GM19238 (cell line): ENCODE measurements at regions not wholly inside any gene's neighbourhood (a gene's known extent, or its start where the extent isn't known, plus 50 kb on each side); places are given as distances from the start of the nearest gene placed in this dataset.

Experiments used
- DNase-seq: peaks from one replicate; pipeline ENCODE4 v3.0.0; 2011; ENCODE audit warnings: low spot score; ENCODE audit not compliant: insufficient read length

DNA sequence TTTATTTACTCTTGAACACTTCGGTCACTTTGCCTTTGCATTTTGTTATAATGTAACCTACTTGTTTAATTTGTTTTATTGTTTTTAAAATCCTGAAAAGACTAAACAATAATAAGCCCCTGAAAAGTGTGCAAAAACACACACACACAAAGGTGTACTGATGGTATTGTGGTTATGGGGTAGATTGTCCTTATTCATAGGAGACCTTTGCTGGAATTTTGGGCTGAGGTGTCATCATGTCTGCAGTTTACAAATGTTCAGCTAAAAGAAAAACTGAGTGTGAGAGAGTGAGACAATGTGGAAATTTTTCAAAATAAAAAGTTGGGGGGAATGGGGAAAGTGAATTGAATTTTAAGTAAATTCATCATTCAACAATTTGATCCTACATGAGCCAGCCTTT, 174.9 kb downstream of the QDPR start:
- no peak for DNase-seq

DNA sequence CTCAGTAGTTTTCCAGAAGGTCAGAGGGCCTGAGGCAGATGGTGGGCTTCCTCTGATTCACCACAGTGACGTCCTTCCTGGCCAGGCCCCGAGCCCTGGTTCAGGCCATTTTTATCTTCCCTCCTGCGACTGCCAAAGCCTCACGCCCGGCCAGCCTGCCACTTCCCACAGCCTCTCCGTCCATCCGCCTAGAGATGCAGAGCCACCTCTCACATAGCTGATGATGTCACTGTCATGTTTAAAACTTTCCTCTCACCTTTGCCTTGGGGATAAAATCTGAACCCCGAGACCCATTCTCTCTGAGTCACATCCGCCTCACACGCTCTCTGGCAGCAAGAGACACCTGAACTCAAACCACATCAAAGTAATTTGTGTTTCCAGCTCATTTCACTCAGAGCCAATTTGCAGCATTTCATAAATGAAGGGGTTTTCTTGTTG, 175.3 kb downstream of the QDPR start:
- no peak for DNase-seq

DNA sequence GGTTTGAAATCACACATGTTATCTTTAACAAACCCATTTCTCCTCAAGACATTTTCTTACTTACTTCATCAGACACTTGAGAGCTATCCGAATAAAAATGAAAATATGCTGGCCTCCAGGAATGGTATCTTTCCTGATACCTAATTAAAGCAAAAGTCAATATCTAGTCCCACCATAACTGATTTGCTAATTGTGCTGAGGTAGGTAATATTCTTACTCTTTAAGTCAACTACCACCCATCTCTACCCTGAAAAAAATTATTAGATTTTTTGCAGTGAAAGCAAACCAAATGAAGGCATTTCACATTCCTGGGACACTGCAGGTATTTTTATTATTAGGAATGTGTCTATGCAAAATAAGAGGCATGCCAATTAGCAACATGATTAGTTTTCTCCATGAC, 175.8 kb downstream of the QDPR start:
- no peak for DNase-seq

DNA sequence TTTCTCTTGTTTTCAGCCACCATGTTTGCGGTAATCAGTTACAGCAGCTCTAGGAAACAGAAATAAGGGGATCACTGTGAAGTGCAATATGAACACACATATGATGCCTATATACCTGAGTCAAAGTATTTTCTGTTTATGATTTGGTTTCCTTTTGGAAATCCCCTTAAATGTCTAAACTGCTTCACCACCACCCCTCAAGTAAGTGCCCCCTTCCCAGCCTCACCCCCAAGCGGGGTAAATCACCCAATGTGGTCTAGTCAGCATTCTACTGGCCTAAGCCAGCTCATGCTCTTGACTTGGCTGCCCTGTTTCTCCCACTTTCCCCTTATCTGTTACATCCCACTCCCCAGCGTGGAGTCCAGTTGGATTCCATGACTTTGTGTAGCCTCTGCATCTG, 176.5 kb downstream of the QDPR start:
- DNase-seq, result no peak

DNA sequence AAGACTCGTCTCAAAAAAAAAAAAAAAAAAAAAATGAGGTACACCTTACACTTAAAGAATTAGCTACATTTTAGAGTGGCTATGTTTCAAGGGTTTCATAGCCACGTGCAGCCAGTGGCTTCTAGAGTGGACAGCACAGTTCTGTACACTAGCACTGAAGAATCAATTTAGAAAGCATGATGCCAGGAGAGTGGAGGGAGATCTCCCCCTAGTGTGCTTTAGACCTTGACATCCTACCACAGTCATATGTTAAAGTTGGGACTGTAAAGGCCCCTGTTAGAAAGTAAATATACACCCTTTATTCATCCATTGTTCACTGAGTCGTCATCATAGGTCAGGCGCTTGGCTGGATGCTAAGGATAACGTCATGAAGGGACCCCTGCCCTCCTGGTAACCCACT, 179.4 kb downstream of the QDPR start:
- DNase-seq, result no peak

DNA sequence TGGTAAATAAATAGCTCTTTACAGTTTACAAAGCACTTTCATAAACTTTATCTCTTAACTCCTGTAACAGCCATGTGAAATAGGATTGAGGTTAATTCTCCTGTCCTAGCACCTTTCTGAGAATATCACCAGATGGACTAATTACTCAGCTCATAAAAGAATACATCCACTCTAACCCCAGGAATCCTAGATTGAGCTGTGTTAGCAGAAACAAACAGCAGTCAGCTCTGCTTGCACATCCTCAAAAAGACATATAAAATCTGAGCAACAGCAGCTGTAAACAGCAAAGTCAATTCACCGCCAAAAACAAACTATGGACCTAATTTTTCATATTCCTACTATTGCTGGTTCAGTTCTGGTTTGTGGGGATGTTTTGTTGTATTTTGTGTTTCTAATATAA, 182.8 kb downstream of the QDPR start:
- no peak for DNase-seq

DNA sequence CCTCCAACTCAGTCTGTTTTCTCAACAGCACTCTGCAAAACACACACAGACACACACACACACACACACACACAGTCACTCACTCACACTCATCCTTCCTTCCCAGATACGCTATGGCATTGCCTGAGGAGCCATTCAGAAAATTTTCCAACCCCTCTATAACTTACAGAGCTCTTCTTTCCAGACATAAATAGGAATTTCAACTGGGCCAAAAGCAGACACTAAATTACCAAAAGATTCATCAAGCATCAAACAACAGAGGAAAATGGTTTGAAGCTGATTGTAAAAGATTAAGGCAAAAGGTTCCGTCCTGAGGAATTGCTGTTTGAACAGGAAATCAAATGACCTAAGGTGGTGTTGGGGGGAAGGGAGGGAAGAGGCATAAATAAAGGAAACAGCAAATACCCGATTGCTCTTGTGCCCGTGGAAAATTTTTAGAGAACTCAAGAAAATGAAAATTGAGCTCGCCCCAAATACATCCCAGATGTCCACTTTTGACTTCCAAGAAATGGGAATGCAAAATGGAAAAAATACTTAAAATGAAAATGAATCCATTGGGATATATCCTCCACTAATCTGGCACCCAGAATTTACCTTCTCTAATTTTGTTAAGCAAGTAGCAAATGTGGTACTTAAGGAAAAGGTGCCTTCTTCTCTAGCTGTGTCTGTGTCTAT, 183.6 kb downstream of the QDPR start:
- no peak for DNase-seq

DNA sequence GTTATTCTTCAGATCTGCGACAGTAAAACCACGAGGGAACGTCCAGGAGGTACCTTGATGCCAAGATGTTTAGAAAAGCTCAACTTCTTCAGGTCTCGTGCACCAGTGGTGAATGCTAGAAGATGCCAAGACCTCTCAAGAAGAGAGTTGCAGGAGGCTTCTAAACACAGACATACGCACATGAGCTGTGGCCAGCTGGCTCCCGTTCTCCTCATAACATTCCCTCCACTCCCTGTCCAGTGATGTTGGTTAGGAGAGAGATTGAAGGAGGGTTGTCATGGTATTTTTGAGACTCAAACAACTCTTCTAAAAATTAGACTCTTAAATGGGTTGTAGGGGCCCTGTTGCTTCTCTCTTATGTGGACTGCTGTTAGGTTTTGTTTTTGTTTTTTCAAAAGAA, 184.3 kb downstream of the QDPR start:
- DNase-seq, result no peak

DNA sequence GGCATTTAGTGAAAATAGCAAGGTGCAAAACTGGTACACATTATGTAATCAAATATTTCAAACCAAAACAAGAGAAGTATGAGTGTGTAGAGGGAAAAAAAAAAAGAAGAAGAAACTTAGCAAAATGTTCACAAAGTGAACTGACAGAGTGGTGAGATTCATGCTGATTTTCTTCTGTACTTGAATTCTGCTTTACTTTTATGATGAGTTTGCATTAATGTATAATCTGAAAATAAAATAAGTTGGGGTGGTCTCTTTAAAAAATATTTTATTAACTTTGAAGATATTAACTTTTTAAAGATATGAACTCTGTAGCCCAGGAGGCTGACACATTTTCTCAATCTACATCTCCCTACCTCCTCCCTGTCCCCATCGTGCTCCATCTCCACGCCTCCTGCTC, 185.1 kb downstream of the QDPR start:
- no peak for DNase-seq

DNA sequence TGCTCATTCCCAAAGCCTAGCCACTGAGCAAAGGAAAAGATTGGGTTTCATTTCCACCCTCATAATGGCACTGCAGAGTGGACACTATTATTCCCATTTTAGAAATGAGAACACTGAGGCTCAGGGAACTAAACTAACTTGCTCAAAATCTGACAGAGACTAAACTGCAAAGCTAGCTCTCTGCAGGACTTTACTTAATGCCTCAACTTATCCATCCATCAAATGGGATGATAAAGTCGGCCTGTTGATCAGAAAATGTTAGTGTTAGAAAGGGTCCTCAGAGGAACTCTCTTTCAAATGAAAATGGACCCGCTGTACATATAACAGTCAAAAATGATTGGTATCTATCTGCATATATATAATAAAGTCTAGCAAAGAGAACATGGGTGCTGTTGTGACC, 186.8 kb downstream of the QDPR start:
- no peak for DNase-seq

DNA sequence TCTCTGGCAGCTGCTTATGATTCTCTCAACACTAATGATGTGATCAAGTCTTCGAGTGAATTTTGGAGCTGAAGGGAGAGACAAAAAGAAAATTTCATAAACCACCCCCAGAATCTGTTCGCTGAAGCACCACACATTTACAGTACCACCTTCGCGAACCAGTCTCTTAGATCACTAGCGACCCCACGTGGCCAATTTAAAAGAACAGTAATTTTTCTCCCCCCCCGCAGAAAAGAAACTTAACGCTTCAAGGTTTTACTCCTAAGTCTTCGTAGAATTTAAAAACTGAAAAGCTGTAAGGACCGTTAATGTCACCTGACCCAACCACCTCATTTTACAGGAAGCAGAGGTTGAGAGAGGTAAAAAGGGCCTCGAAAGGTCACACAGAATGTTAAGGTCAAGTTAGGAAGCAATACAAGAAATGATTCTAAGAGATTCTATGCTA, 187.5 kb downstream of the QDPR start:
- no peak for DNase-seq

DNA sequence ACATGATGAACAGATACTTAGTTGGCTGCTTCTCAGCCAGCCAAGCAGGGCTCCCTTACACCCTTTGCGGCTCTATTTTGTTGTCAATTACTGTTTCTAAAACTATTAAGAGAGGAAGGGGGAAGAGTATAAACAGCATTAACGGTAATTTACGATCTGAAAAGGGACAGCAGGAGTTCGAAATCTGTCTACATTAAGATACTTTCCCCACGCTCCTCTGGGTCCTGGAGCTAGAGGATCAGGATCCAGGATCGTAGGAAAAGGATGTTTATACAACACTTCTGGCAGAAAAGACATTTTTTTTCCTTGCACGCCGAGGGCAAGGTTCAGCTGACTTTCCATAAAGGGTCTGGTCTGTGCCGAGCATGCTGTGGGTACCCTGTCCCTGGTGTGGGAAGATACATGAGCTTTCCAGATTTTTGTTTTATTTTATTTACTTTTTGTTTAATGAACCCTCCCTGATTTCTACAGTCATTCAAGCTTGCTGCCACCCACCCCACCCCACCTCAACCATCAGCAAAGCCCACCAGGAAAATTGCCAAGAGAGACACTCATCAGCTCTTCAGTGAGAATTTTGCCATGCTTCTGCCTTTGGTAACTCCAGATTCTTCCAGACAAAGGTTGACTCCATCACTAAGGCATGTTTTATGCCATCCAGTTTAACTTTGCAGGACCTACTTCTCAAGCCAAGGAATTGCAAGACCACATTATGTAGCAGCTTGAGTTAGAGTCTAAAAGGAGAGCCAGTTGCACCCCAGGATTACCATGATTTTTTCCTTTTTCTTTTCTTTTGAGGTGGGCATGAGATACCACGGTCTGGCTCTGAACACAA, 188.1 kb downstream of the QDPR start:
- DNase-seq, result no peak

DNA sequence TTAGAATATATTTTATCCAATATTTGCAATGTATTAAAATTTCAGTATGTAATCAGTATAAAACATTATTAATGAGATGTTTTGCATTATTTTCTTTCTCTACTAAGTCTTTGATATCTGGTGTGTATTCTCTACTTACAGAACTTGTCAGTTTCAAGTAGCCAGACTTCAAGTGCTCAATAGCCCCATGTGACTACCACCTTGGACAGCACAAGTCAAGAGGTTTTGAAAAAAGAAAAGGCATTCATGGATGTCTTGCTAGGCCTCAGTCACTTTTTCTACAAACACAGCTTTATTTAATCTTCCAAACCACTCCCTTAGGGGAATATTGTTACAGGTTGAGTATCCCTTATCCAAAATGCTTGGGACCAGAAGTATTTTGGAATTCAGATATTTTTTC, 189.4 kb downstream of the QDPR start:
- no peak for DNase-seq

DNA sequence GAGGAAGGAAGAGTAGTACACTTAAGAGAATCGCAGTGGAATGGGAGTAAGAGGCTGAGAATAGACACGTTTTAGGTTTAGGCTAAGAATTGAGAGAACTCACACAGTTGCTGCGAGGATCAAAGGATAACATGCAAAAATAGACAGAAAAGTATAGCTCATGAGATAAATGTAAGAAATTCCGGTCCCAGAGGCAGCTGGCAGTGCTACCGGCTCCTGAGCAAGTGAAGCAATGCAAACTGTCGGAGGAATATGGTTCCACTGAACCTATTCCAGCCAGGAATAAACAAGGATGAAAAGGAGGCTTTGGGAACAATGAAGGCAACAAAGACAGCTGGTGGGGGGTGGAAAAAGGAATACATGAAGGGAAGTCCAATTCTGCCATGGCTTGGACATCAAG, 191.8 kb downstream of the QDPR start:
- no peak for DNase-seq

DNA sequence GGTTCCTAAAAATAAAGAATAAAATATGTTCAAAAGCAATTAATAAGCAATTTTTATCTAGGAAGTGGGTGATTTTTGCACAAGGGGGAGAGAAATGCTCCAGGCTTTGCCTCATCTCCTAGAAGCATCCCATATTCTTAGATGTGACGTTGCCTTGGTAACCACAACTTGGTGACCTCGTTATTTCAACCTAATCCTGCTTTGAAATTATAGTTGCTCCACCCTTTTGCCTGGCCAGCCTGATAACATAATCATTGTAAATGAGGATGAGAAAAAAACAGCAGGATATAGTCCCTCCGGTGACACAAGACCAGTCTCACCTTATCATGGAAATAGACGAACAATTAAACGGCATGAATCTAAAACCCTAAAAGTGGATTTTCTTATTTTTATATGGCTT, 194.4 kb downstream of the QDPR start:
- DNase-seq, result no peak

DNA sequence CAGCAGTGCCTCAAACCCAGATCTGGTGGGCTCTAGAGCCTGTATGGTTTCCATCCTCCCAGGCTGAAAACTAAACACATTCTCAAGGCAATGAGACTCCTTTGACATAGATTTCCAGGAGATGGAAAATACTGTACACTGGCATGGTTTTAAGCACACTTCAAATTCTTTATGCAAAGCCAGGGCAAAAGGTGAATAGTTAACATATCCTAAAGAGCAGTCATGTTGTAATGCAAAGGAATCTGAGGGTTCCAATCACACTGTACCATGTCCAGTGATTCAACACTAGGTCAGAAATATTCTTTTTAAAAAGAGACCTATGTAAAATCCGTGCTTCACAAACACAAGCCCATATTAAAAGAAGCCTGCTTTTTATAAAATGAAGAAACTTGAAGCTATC, 195.3 kb downstream of the QDPR start:
- no peak for DNase-seq

DNA sequence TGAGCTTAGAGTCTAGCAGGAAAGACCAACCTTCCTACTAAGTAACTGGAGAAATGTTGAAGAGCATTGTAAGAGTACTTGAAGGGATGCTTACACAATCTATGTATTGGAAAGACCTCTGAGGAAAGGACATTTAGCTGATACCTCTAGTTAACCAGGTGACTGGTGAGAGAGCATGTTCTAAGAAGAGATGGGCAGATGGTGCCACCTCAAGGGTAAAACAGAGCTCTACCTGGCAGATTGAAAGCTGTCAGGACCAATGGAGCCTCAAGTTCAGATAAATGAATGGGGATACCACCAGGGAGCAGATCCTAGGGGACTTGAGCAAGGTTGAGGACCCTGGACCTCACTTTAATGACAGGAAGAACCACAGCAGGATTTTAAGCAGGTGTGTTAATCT, 196.4 kb downstream of the QDPR start:
- no peak for DNase-seq

DNA sequence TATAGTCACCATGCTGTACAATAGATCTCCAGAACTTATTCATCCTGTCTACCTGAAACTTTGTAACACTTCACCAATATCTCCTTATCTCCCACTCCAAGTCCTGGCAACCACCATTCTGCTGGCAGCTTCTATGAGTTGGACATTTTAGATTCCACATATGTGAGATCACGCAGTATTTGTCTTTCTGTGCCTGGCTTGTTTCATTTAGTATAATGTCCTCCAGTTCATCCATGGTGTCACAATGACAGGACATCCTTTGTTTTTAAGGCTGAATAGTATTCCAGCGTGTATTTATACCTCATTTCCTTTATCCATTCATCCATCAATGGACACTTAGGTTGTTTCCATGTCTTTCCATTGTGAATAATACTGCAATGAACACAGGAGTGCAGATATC, 198.7 kb downstream of the QDPR start:
- DNase-seq, result no peak

DNA sequence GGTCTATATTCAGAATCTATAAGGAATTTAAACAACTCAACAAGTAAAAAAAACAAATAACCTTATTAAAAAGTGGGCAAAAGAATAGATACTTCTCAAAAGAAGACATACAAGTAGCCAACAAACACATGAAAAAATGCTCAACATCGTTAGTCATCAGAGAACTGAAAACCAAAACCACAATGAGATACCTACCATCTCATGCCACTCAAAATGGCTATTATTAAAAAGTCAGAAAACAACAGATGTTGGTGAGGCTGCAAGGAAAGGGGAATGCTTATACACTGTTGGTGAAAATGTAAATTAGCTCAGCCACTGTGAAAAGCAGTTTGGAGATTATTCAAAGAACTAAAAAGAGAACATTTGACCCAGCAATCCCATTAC, 201.6 kb downstream of the QDPR start:
- DNase-seq, result no peak

DNA sequence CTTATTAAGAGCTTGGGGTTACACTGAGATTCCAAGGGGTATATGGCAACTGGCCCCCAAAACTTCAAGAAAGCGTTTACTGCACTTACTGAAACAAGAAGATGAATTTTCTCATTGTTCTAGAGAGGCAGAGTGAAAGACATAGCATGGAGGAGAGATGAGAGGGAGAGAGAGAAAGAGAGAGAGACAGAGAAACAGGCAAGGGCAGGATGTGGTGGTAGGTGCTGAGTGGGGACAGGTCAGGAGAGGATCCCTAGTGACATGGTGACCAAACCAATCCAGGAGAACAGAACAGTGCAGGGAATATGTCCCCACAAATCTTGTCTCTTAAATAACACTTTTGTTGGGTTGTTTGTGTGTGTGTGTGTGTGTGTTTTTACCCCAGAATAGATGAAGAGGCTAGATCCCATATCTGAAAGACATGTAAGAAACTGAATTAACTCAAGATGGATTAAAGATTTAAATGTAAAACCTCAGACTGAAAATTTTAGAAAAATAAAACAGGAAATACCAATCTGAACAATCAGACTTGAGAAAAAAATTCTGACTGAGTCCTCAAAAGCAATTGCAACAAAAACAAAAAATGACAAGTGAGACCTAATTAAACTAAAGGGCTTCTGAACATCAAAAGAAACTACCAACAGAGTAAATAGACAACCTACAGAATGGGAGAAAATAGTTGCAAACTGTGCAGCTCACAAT, 202.2 kb downstream of the QDPR start:
- DNase-seq, result no peak

DNA sequence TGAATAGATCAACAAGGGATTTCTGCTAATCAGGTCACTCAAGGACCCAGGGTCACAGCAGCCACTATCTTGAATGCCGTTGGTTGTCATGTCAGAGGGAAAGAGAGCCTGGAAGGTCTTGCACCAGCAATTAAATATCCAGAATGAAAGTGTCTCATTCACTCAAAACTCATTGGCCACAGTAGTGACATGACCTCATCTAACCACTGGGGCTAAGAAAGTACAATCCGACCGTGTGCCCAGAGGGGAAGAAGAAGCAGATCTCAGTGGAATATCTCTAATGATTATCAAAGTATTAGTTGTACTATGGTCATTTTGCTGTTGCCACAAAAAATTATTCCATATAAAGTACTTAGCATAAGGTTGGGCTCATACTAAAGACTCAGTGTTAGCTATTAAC, 210.0 kb downstream of the QDPR start:
- no peak for DNase-seq

DNA sequence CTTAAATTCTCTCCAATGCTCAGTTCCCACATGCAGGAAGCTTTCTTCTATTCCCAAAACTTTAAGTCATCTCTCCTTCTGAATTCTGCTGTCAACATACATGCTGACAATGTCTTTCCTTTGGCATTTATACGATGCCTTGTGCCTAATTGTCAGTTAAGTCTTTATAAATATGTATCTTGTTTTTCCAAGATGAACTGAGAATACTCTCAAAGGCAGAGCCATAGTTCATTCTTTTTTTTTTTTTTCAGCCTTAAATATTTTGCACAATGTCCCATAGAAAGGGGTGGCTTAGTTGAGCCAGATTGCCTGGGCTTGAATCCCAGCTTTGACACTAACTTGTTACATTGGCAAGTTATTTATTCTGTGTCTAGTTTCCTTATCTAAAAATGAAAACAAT, 210.6 kb downstream of the QDPR start:
- DNase-seq, result no peak
